ENCODE measurements at regions not wholly inside any gene's neighbourhood (a gene's known extent, or its start where the extent isn't known, plus 50 kb on each side); places are given as distances from the start of the nearest gene placed in this dataset.
A peak's percentile ranks its signal among the peaks of the same experiment; 100 is the strongest.
"Not testable (repeated sequence)": the region's sequence is repeated elsewhere in the genome, so short reads cannot be mapped to it uniquely, and the experiment has no call there.

GRCh38 chr1:144140243-144140642 is 168.5 kb upstream of the FAM72C start:
- H3K9me3 ChIP-seq, DNase-seq: not testable (repeated sequence)

GRCh38 chr1:144105006-144105405 is 133.2 kb upstream of the FAM72C start:
- intact Hi-C loops (cut with DNase I), result not testable (repeated sequence)

More at GRCh38 chr1:144140243-144140642, 168.5 kb upstream of the FAM72C start:
- H3K27ac ChIP-seq; H3K4me1 ChIP-seq; H3K36me3 ChIP-seq; H3K27me3 ChIP-seq; intact Hi-C loops (cut with DNase I); H3K4me3 ChIP-seq: not testable (repeated sequence)
- 86 to 90% methylated on average over 2 of the region's 2 CpGs for WGBS, 2 donors

GRCh38 chr1:144104000-144104677 is 132.4 kb upstream of the FAM72C start:
- H3K36me3 ChIP-seq; intact Hi-C loops (cut with DNase I); H3K4me1 ChIP-seq; H3K27ac ChIP-seq; H3K4me3 ChIP-seq; DNase-seq; H3K27me3 ChIP-seq: not testable (repeated sequence)
- H3K9me3 ChIP-seq, result peaks cover 15 to 30% (median 26%) of the 10 kb centered on the region in 3 donors
- 53 to 59% methylated on average over 14 of the region's 14 CpGs for WGBS, 2 donors

More at GRCh38 chr1:144105006-144105405, 133.2 kb upstream of the FAM72C start:
- DNase-seq, H3K27ac ChIP-seq, H3K27me3 ChIP-seq, H3K36me3 ChIP-seq, H3K4me1 ChIP-seq, H3K4me3 ChIP-seq: not testable (repeated sequence)
- peaks cover 15 to 30% (median 26%) of the 10 kb centered on the region in 3 donors for H3K9me3 ChIP-seq
- WGBS, 2 donors, result no CpG with 5 or more reads among the region's 7 CpGs

DNA sequence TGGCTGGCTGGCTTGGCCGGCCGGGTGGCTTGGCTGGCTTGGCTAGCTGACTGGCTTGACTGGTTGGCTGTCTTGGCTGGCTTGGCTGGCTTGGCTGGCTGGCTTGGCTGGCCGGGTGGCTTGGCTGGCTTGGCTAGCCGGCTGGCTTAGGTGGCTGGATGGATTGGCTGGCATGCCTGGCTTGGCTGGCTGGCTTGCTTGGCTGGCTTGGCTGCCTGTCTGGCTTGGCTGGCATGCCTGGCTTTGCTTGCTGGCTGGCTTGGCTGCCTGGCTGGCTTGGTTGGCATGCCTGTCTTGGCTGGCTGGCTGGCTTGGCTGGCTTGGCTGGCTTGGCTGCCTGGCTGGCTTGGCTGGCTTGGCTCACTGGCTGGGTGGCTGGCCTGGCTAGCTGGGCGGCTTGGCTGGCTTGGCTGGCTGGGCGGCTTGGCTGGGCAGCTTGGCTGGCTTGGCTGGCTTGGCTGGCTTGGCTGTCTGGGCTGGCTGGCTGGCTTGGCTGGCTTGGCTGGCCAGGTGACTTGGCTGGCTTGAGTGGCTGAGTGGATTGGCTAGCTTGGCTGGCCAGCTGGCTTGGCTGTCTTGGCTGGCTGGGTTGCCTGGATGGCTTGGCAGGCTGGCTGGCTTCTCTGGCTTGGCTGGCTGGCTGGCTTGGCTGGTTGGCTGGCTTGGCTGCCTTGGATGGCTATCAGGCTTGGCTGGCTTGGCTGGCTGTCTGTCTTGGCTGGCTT is 131.5 kb upstream of the FAM72C start:
- WGBS, 2 donors, result no CpG with 5 or more reads among the region's 6 CpGs
- DNase-seq; H3K27me3 ChIP-seq; intact Hi-C loops (cut with DNase I); H3K4me1 ChIP-seq; H3K4me3 ChIP-seq; H3K36me3 ChIP-seq; H3K27ac ChIP-seq: not testable (repeated sequence)
- H3K9me3 ChIP-seq, result peaks cover 15 to 30% (median 26%) of the 10 kb centered on the region in 3 donors

GRCh38 chr1:144102046-144102745 is 130.4 kb upstream of the FAM72C start:
- H3K27ac ChIP-seq; H3K4me3 ChIP-seq; intact Hi-C loops (cut with DNase I); H3K4me1 ChIP-seq; DNase-seq; H3K36me3 ChIP-seq; H3K27me3 ChIP-seq: not testable (repeated sequence)
- H3K9me3 ChIP-seq, result peaks cover 15 to 30% (median 26%) of the 10 kb centered on the region in 3 donors
- 27 to 37% methylated on average over 2 to 3 of the region's 3 CpGs for WGBS, 2 donors

- 51 to 54% methylated on average over 3 to 6 of the region's 8 CpGs for WGBS, 2 donors
- Histone ChIP-seq H3K4me3 (no peak overlapping the region), H3K27ac (no peak overlapping the region), H3K36me3 (no peaks in the 10 kb centered on the region), H3K27me3 (no peaks in the 10 kb centered on the region), H3K4me1 (no peaks in the 10 kb centered on the region), H3K9me3 (peaks cover 15 to 30% (median 26%) of the 10 kb centered on the region in 3 donors)
- intact Hi-C loops (cut with DNase I), result no loop called here
- no peak for DNase-seq
- TF ChIP-seq CTCF (IDR thresholded peaks at IDR 0.05), result no peak
- TF ChIP-seq POLR2A (IDR thresholded peaks at IDR 0.05), result no peak
These were observed 129.7 kb upstream of the FAM72C start for GRCh38 chr1:144101397-144102045.

DNA sequence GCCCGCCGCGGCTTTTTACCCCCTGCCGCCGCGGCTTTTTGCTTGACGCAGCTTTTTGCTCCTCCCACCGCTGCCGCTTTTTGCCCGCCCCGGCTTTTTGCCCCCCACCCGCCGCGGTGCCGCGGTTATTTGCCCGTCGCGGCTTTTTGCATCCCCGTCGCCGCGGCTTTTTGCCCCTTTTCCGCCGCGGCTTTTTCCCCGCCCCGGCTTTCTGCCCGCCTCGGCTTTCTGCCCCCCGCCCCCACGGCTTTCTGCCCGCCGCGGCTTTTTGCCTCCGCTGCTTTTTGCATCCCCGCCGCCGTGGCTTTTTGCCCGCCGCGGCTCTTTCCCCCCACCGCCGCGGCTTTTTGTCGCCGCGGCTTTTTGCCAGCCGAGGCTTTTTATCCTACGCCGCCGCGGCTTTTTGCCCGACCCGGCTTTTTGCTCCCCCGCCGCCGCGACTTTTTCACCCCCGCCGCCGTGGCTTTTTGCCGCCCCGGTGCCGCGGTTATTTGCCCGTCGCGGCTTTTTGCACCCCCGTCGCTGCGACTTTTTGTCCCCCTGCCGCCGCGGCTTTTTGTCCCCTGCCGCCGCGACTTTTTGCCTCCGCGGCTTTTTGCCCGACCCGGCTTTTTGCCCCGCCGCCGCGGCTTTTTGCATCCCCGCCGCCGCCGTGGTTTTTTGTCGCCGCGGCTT is 105.5 kb upstream of the FAM72C start:
- intact Hi-C loops (cut with DNase I); H3K27ac ChIP-seq; H3K9me3 ChIP-seq; H3K36me3 ChIP-seq; DNase-seq: not testable (repeated sequence)
- Histone ChIP-seq H3K27me3 (peaks cover 0 to 14% (median 0%) of the 10 kb centered on the region in 4 donors), H3K4me3 (peak overlapping the region; percentile 4 to 64 (median 57)), H3K4me1 (peaks cover 0 to 12% (median 0%) of the 10 kb centered on the region in 3 donors)
- WGBS, 2 donors, result 1% methylated on average over 17 to 48 of the region's 93 CpGs

GRCh38 chr1:144076646-144077045 is 104.9 kb upstream of the FAM72C start:
- intact Hi-C loops (cut with DNase I); H3K9me3 ChIP-seq; H3K27ac ChIP-seq; H3K36me3 ChIP-seq; DNase-seq: not testable (repeated sequence)
- WGBS, 2 donors, result no CpG with 5 or more reads among the region's 53 CpGs
- H3K4me1 ChIP-seq, result peaks cover 0 to 12% (median 0%) of the 10 kb centered on the region in 3 donors
- H3K27me3 ChIP-seq, result peaks cover 0 to 14% (median 0%) of the 10 kb centered on the region in 4 donors
- peak overlapping the region in 3 of 4 donors; percentile 56 to 64 (median 58) for H3K4me3 ChIP-seq

GRCh38 chr1:144070394-144071053 is 98.7 kb upstream of the FAM72C start:
- H3K9me3 ChIP-seq; H3K27me3 ChIP-seq; H3K27ac ChIP-seq; DNase-seq; intact Hi-C loops (cut with DNase I); H3K36me3 ChIP-seq; H3K4me3 ChIP-seq; H3K4me1 ChIP-seq: not testable (repeated sequence)
- no CpG with 5 or more reads among the region's 3 CpGs for WGBS, 2 donors

GRCh38 chr1:144067042-144067441 is 95.3 kb upstream of the FAM72C start:
- H3K4me1 ChIP-seq; H3K4me3 ChIP-seq; H3K9me3 ChIP-seq; DNase-seq; H3K36me3 ChIP-seq; intact Hi-C loops (cut with DNase I); H3K27ac ChIP-seq; H3K27me3 ChIP-seq: not testable (repeated sequence)
- no CpG with 5 or more reads among the region's 7 CpGs for WGBS, 2 donors

Measured in esophagus squamous epithelium (tissue), 5 donors.